HG02884 (cell line): ENCODE measurements at regions not wholly inside any gene's neighbourhood (a gene's known extent, or its start where the extent isn't known, plus 50 kb on each side); places are given as distances from the start of the nearest gene placed in this dataset.
"Not testable (repeated sequence)": the region's sequence is repeated elsewhere in the genome, so short reads cannot be mapped to it uniquely, and the experiment has no call there.

Experiments used
- ATAC-seq: cut with Tn5 transposase; IDR thresholded peaks from one replicate; pipeline ENCODE4 v1.9.1; 2021; ENCODE audit warnings: mild to moderate bottlenecking, moderate library complexity; ENCODE audit not compliant: unreplicated experiment

GRCh38 chr14:55973911-55974630, 144.1 kb upstream of the PELI2 start:
- ATAC-seq, result no peak

GRCh38 chr14:55975281-55975910, 142.8 kb upstream of the PELI2 start:
- no peak for ATAC-seq

DNA sequence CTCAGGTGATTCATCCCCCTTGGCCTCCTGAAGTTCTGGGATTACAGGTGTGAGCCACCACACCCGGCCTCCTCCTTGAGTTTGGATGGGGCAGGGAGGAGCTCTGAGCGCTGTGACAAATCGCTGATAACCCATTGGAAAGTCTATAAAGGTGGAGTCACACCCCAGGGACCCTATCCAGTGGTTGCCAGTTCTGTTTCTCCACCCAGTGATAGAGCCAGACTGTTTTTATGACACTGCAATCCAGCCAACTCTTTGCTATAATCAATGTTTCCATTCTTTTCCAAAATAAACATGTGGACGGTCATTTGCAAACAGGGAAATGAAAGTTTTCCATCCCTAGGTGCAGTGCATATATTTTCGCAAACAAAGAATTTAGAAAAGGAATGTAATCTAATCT, 142.0 kb upstream of the PELI2 start:
- no peak for ATAC-seq

- ATAC-seq, result no peak
Measured at GRCh38 chr14:55976655-55977054, 141.6 kb upstream of the PELI2 start.

GRCh38 chr14:55977392-55978150, 140.6 kb upstream of the PELI2 start:
- no peak for ATAC-seq

GRCh38 chr14:55979096-55979495, 139.1 kb upstream of the PELI2 start:
- ATAC-seq, result no peak

DNA sequence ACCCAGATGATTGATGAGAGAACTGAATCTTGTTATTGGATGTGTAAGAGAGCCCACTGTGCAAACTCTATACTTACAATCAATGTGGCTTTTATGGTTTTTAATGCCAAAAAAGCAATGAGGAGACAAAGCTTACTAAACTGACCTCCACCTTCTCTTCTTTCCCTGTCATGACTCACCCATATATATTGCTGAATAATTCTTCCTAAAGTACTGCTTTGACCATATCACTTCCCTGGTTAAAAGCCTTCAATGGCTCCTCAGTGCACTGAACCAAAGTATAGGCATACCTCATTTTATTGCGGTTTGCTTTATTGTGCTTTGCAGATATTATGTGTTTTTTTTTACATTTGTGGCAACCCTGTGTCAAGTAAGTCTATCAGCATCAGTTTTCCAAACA, 138.4 kb upstream of the PELI2 start:
- no peak for ATAC-seq

DNA sequence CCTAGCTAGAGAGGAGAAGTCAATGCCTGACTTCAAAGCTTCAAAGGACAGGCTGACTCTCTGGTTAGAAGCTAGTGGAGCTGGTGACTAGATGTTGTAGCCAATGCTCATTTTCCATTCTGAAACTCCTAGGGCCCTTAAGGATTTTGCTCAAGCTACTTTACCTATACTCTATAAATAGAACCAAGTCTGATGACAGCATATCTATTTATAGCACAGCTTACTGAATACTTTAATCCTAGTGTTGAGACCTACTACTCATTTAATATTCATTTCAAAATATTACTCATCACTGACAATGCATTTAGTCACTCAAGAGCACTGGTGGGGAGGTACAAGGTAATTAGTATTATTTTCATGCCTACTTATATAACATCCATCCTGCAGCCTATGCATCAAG, 137.2 kb upstream of the PELI2 start:
- ATAC-seq, result no peak

GRCh38 chr14:55986069-55986468, 132.1 kb upstream of the PELI2 start:
- ATAC-seq, result no peak

GRCh38 chr14:56000846-56001245, 117.4 kb upstream of the PELI2 start:
- no peak for ATAC-seq

DNA sequence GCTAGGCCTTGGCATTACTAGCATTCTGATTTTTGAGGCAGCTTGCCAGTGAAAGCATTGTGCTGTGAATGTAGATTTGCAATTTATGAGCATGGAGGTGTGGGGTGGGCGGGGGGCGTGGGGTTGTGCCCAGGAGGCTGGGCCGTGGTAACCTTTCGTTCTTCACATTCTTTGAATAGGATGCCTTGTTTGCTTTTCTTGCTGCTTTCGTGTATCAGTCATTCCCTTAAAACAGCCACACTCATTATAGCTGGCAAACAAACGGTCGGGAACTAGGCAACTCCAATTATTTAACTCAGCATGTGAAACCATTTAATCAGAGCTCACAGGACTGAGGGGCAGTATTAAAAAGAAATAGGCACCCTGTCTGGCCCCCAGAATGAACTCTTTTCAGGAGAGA, 115.9 kb upstream of the PELI2 start:
- ATAC-seq, result no peak

GRCh38 chr14:56002876-56003625, 115.2 kb upstream of the PELI2 start:
- ATAC-seq, result no peak

- no peak for ATAC-seq
Measured at GRCh38 chr14:56004323-56004722, 113.9 kb upstream of the PELI2 start.

DNA sequence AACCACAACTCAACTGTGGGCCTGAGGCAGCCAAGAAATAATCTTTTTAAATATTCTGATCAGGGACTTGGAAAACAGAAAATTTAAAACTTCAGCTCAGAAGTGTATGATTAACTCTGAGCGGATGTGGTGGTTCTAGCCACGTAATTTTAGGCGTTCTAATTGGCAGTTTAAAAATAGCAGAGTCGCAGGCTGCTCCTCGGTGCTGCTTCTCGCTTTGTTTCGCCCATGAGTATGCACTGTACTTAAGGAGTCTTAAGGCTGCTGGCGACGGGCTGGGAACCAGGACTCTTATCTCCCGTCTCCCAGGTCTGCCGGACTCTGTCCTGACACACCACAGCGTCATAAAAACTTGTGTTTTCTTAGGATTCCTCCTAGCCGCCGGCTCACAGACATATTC, 113.4 kb upstream of the PELI2 start:
- ATAC-seq, result peak; percentile 63

GRCh38 chr14:56005191-56006053, 112.8 kb upstream of the PELI2 start:
- peak; percentile 45 for ATAC-seq

DNA sequence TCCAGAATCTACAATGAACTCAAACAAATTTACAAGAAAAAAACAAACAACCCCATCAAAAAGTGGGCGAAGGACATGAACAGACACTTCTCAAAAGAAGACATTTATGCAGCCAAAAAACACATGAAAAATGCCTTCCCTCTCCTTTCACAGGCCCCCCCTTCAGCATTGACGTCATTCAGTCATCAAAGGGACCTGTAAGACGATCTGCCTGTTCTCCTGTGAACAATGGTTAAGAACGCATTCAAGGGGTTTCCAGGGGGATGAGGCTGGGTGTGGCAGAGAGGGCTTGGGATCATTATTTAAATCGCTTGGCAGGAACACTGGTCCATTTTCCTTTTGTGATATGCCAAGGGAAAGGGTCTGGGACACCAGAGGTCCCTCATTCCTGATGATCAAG, 110.7 kb upstream of the PELI2 start:
- not testable (repeated sequence) for ATAC-seq

DNA sequence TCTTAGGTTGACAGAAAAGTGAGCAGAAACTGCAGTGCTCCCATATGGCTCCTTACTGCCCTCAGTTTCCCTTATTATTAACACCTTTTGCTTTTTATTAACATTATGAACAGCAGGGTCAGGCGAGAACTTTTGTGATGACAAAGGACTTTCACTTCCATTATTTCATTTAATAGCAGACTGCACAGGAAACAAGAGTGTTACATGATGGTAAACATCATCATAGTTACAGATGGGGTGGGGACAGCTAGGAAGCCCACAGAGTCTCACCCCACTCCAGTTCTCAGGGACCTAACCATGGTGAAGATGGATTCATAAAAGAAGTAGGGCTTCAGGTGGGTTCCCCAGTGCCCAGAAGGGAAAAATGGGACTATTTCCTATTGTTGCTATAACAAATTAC, 110.1 kb upstream of the PELI2 start:
- no peak for ATAC-seq

DNA sequence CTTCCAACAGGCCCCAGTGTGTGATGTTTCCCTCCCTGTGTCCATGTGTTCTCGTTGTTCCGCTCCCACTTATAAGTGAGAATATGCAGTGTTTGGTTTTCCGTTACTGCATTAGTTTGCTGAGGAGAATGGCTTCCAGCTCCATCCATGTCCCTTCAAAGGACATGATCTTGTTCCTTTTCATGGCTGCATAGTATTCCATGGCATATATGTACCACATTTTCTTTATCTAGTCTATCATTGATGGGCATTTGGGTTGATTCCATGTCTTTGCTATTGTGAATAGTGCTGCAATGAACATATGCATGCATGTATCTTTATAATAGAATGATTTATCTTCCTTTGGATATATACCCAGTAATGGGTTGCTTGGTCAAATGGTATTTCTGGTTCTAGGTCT, 109.5 kb upstream of the PELI2 start:
- not testable (repeated sequence) for ATAC-seq

DNA sequence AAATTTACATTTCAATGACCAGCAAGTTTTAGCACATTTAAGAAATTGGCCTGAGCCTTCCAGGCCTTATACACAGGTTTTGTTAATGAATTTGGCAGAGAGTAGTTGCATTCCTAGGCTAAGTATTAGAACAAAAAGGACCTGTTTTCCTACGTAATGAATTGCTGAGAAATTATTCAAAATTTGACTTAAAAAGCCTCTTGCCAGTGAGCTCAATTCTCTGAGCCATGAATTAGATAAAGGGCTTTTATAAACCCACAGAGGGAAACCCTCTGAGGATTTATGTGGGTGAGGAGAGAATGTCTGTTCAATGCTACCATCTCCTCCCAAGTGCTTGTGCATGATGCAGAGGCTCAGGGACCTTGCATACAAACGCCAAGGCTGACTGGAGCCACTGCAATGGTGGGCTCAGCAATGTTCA, 94.5 kb upstream of the PELI2 start:
- no peak for ATAC-seq

DNA sequence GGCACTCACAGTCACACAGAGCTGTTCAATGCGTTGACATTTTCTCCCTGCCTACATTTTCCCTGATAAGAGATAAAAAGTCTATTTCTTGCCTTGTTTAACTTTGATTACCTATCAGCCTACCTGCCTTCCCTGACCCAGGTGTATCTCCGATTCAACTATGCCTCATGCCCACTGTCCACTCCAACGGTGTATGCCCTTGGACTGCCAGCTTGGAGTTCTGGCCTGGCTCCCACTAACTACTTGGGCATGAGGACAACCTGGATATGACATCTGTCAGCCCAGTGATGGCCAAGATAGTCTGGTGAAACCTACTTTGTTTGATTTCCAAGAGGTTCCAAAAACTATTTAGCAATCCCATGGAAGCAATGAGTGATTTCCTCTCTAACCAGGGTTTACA, 93.0 kb upstream of the PELI2 start:
- no peak for ATAC-seq
